Vagina (tissue), 2 donors: ENCODE measurements at regions not wholly inside any gene's neighbourhood (a gene's known extent, or its start where the extent isn't known, plus 50 kb on each side); places are given as distances from the start of the nearest gene placed in this dataset.

ENCODE experiments used
- CTCF ChIP-seq, 3 experiments: fragments of 450-650 bp in 2 of 3; fragments of 200-600 bp in 1 of 3; sonication (generic) in 1 of 3; IDR thresholded peaks; one replicate each; pipeline ENCODE4 v1.5.1; 2017 to 2019; ENCODE audit warnings: antibody characterized with exemption in 3 of 3, mild to moderate bottlenecking in 2 of 3, moderate library complexity in 2 of 3
- POLR2A ChIP-seq, 2 donors: fragments of 450-650 bp; IDR thresholded peaks; one replicate each; pipeline ENCODE4 v1.6.1; 2017; ENCODE audit warnings: antibody characterized with exemption in 2 of 2, mild to moderate bottlenecking in 2 of 2, moderate library complexity in 2 of 2
- POLR2AphosphoS5 ChIP-seq, 2 donors: sonication (generic); formaldehyde crosslinking; IDR thresholded peaks; one replicate each; pipeline ENCODE4 v1.9.0; 2017; ENCODE audit warnings: antibody characterized with exemption in 2 of 2, mild to moderate bottlenecking in 2 of 2, low read depth in 1 of 2; ENCODE audit not compliant: insufficient read depth in 1 of 2

GRCh38 chr21:19510057-19510456 is 1106.5 kb upstream of the TMPRSS15 start:
- no peak for TF ChIP-seq CTCF (IDR thresholded peaks at IDR 0.05)
- no peak for TF ChIP-seq POLR2AphosphoS5 (IDR thresholded peaks at IDR 0.05; ENCODE audit: insufficient read depth in 1 of 2, low read depth in 1 of 2)
- no peak for TF ChIP-seq POLR2A (IDR thresholded peaks at IDR 0.05)
